Heart left ventricle (tissue), 13 donors: ENCODE measurements at regions not wholly inside any gene's neighbourhood (a gene's known extent, or its start where the extent isn't known, plus 50 kb on each side); places are given as distances from the start of the nearest gene placed in this dataset.

ENCODE experiments used
- POLR2A ChIP-seq, 2 donors: fragments of 450-650 bp; IDR thresholded peaks; one replicate each; pipeline ENCODE4 v1.6.1; 2017; ENCODE audit warnings: antibody characterized with exemption in 2 of 2, mild to moderate bottlenecking in 2 of 2, moderate library complexity in 2 of 2
- TF ChIP-seq, protein P1 (sequence below), 12 donors: fragments of 200-600 bp; sonication (generic) in 4 of 12; IDR thresholded peaks; one replicate each; pipeline versions ENCODE4 v1.5.0 to v1.8.0; 2018 to 2022; ENCODE audit warnings: antibody characterized with exemption in 12 of 12, mild to moderate bottlenecking in 5 of 12
- donor health status: ischemic (EF 13 %, LVEDD 7.1; RV severe dilation, severe dysfunction).
- donor health status: DM: no; HTN: yes; CAD: no.
- donor health status: DM: no; HTN: no; CAD: no.
- donor health status: ischemic (EF 25% LVEDD 6.9; RV normal size, moderate dysfunction).
- donor health status: ischemic (EF 25% LVEDD 5.7; RV mildly dilated, moderate dysfunction).
- donor health status: ischemic (EF 35%, LVEDD 5.7; RV mildly dilated, moderate dysfunction).
- donor health status: nonischemic (EF 11% LVEDD 7.7; RV severe dilation, severe dysfunction).
- donor health status: DM: yes; HTN: yes; CAD: no.
- donor health status: PGD.
- donor health status: ischemic (EF 29% LVEDD 5.4; RV normal size, mild dysfunction).
- donor health status: nonischemic (EF 23%, LVEDD 6.1; RV moderate dilation, normal function).

GRCh38 chr6:752438-752837, 59.5 kb upstream of the EXOC2 start:
- no peak for TF ChIP-seq POLR2A (IDR thresholded peaks at IDR 0.05)
- TF ChIP-seq, protein P1, sequence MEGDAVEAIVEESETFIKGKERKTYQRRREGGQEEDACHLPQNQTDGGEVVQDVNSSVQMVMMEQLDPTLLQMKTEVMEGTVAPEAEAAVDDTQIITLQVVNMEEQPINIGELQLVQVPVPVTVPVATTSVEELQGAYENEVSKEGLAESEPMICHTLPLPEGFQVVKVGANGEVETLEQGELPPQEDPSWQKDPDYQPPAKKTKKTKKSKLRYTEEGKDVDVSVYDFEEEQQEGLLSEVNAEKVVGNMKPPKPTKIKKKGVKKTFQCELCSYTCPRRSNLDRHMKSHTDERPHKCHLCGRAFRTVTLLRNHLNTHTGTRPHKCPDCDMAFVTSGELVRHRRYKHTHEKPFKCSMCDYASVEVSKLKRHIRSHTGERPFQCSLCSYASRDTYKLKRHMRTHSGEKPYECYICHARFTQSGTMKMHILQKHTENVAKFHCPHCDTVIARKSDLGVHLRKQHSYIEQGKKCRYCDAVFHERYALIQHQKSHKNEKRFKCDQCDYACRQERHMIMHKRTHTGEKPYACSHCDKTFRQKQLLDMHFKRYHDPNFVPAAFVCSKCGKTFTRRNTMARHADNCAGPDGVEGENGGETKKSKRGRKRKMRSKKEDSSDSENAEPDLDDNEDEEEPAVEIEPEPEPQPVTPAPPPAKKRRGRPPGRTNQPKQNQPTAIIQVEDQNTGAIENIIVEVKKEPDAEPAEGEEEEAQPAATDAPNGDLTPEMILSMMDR (IDR thresholded peaks at IDR 0.05), result no peak
